Panc1 (cell line): ENCODE measurements at regions not wholly inside any gene's neighbourhood (a gene's known extent, or its start where the extent isn't known, plus 50 kb on each side); places are given as distances from the start of the nearest gene placed in this dataset.

Experiments used
- ATAC-seq: fragments of 200-7000 bp; cut with Tn5 transposase; 2 replicates; pipeline ENCODE4 v1.9.1; 2020; ENCODE audit warnings: mild to moderate bottlenecking, moderate library complexity
- BruUV-seq: library from RNA; stranded (reverse); fragments of 400-500 nt; replicated peaks from 2 replicates; lab custom pipeline; 2021; lab: Mats Ljungman, UMichigan
- CTCF ChIA-PET: fragments of 300-600 bp; sonication (Branson Sonifier 250); formaldehyde crosslinking; loops from one replicate; lab custom pipeline; 2022; ENCODE audit warnings: antibody characterized with exemption; lab: Charles Lee
- POLR2A ChIA-PET: fragments of 300-600 bp; sonication (Branson Sonifier 250); formaldehyde crosslinking; loops from one replicate; lab custom pipeline; 2022; ENCODE audit warnings: antibody characterized with exemption; lab: Charles Lee
- DNase-seq: peaks from one replicate; pipeline ENCODE4 v3.0.0-alpha.2; 2010; ENCODE audit warnings: low read depth, low spot score
- H3K27ac ChIP-seq: 2 replicates; pipeline ENCODE4 v1.5.1; 2011; ENCODE audit warnings: mild to moderate bottlenecking, low read length, inconsistent platforms
- H3K27me3 ChIP-seq: fragments of 200-500 bp; sonication (Bioruptor generic); 2 replicates; pipeline ENCODE4 v1.6.0; 2014; ENCODE audit warnings: low read length, inconsistent platforms; ENCODE audit not compliant: control insufficient read depth, insufficient read depth
- H3K36me3 ChIP-seq: fragments of 200-500 bp; sonication (Bioruptor generic); 2 replicates; pipeline ENCODE4 v1.5.1; 2014; ENCODE audit warnings: inconsistent platforms, mild to moderate bottlenecking, low read length, moderate library complexity; ENCODE audit not compliant: control insufficient read depth, insufficient read depth
- H3K4me1 ChIP-seq: 2 replicates; pipeline ENCODE4 v1.5.1; 2011; ENCODE audit warnings: inconsistent platforms, mild to moderate bottlenecking, low read length, moderate library complexity; ENCODE audit not compliant: control insufficient read depth, insufficient read depth
- H3K4me3 ChIP-seq, 2 experiments: 2 replicates each; pipeline ENCODE4 v1.5.1; 2011 to 2012; ENCODE audit warnings: low read depth in 2 of 2, low read length in 2 of 2, mild to moderate bottlenecking in 2 of 2, inconsistent platforms in 1 of 2, moderate library complexity in 1 of 2
- H3K9me3 ChIP-seq: fragments of 200-500 bp; sonication (Bioruptor generic); 2 replicates; pipeline ENCODE4 v1.5.1; 2014; ENCODE audit warnings: low read depth, mild to moderate bottlenecking, inconsistent platforms, low read length, moderate library complexity; ENCODE audit not compliant: control insufficient read depth, insufficient read depth
- CTCF ChIP-seq: fragments of 450-650 bp; IDR thresholded peaks from 2 replicates; pipeline ENCODE4 v1.5.1; 2017; ENCODE audit warnings: mild to moderate bottlenecking
- POLR2AphosphoS5 ChIP-seq: IDR thresholded peaks from 2 replicates; pipeline ENCODE4 v1.6.1; 2012; ENCODE audit warnings: mild to moderate bottlenecking, low read depth, low read length, moderate library complexity
- REST ChIP-seq, 2 experiments: IDR thresholded peaks; 2 replicates each; pipeline ENCODE4 v1.6.1; 2011 to 2012; ENCODE audit warnings: low read depth in 2 of 2, control low read depth in 1 of 2, low read length in 1 of 2, mild to moderate bottlenecking in 1 of 2, moderate library complexity in 1 of 2; ENCODE audit not compliant: insufficient read depth in 1 of 2
- SIN3A ChIP-seq: IDR thresholded peaks from 2 replicates; pipeline ENCODE4 v1.6.1; 2012; ENCODE audit warnings: low read depth, mild to moderate bottlenecking, low read length, moderate library complexity, borderline replicate concordance; ENCODE audit not compliant: insufficient read depth
- TCF7L2 ChIP-seq: IDR thresholded peaks from 2 replicates; pipeline ENCODE4 v1.6.1; 2011; ENCODE audit warnings: mild to moderate bottlenecking, low read depth, low read length, inconsistent platforms
- in situ Hi-C: cut with HindIII; loops from 2 replicates; pipeline ENCODE4 v1.10.0; 2016; ENCODE audit warnings: low sequenced_read_pairs, low pct_unique_long_range_greater_than_20kb
- intact Hi-C: fragments of 100-400 bp; cut with micrococcal nuclease; formaldehyde crosslinking; loops from one replicate; pipeline ENCODE4 v1.10.0; 2022; ENCODE audit not compliant: unreplicated experiment

- Histone ChIP-seq H3K4me3 (no peak overlapping the region), H3K27me3 (no peaks in the 10 kb centered on the region; the same call in 1 of the 2 replicates), H3K9me3 (no peaks in the 10 kb centered on the region; the same call in 1 of the 2 replicates), H3K36me3 (no peaks in the 10 kb centered on the region), H3K4me1 (no peaks in the 10 kb centered on the region), H3K27ac (no peak overlapping the region)
- TF ChIP-seq SIN3A (no peak), TCF7L2 (no peak), CTCF (no peak), REST (IDR thresholded peaks at IDR 0.05; ENCODE audit: insufficient read depth in 1 of 2, low read depth in 2 of 2, low read length in 1 of 2) (no peak), POLR2AphosphoS5 (no peak)
- ATAC-seq = no peak
- DNase-seq = no peak
- no TSS peak for BruUV-seq
- POLR2A ChIA-PET = no interaction called here
- in situ Hi-C loops (no loop called here), intact Hi-C loops (no loop called here)
- CTCF ChIA-PET = no interaction called here
Measured at GRCh38 chr15:31932576-31932975, 97.7 kb upstream of the CHRNA7 start.

GRCh38 chr15:31934821-31935220 is 95.5 kb upstream of the CHRNA7 start:
- Histone ChIP-seq H3K27me3 (no peaks in the 10 kb centered on the region; the same call in 1 of the 2 replicates), H3K27ac (no peak overlapping the region), H3K4me1 (no peaks in the 10 kb centered on the region), H3K9me3 (no peaks in the 10 kb centered on the region; the same call in 1 of the 2 replicates), H3K36me3 (no peaks in the 10 kb centered on the region), H3K4me3 (no peak overlapping the region)
- ChIA-PET POLR2A (no interaction called here), CTCF (no interaction called here)
- no TSS peak for BruUV-seq
- ATAC-seq = no peak
- in situ Hi-C loops = no loop called here
- intact Hi-C loops = no loop called here
- DNase-seq = no peak
- TF ChIP-seq CTCF = no peak
- TF ChIP-seq POLR2AphosphoS5 = no peak
- no peak for TF ChIP-seq TCF7L2

GRCh38 chr15:31953478-31953877 is 76.8 kb upstream of the CHRNA7 start:
- DNase-seq (no peak), ATAC-seq (no peak)
- Histone ChIP-seq H3K4me3 (no peak overlapping the region), H3K9me3 (no peaks in the 10 kb centered on the region), H3K4me1 (no peaks in the 10 kb centered on the region), H3K27ac (no peak overlapping the region), H3K36me3 (no peaks in the 10 kb centered on the region), H3K27me3 (no peaks in the 10 kb centered on the region)
- TF ChIP-seq TCF7L2 (no peak), SIN3A (no peak), CTCF (no peak)
- POLR2A ChIA-PET = no interaction called here
- BruUV-seq = no TSS peak
- in situ Hi-C loops = no loop called here
- intact Hi-C loops = no loop called here
- CTCF ChIA-PET = no interaction called here
